ENCODE measurements at regions not wholly inside any gene's neighbourhood (a gene's known extent, or its start where the extent isn't known, plus 50 kb on each side); places are given as distances from the start of the nearest gene placed in this dataset.

- Mint-ChIP-seq H3K4me1 (ENCODE audit: low read depth) (peaks cover 3% of the 10 kb centered on the region), H3K36me3 (ENCODE audit: insufficient read depth) (no peaks in the 10 kb centered on the region), H3K9me3 (ENCODE audit: low read depth) (no peaks in the 10 kb centered on the region), H3K27me3 (peaks cover 38% of the 10 kb centered on the region), H3K27ac (peak overlapping the region; percentile 29), H3K4me3 (ENCODE audit: low read depth) (no peak overlapping the region)
- no peak for TF ChIP-seq CTCF (IDR thresholded peaks at IDR 0.05; ENCODE audit: unreplicated experiment)
- DNase-seq (ENCODE audit: low spot score, unreplicated experiment): no peak
These were observed 305.4 kb upstream of the HS6ST1 start for GRCh38 chr2:128623776-128624761.

GRCh38 chr2:128624956-128625355, 306.3 kb upstream of the HS6ST1 start:
- Mint-ChIP-seq H3K27me3 (peaks cover 45% of the 10 kb centered on the region), H3K36me3 (ENCODE audit: insufficient read depth) (no peaks in the 10 kb centered on the region), H3K4me3 (ENCODE audit: low read depth) (no peak overlapping the region), H3K4me1 (ENCODE audit: low read depth) (peaks cover 3% of the 10 kb centered on the region), H3K27ac (peak overlapping the region; percentile 29), H3K9me3 (ENCODE audit: low read depth) (no peaks in the 10 kb centered on the region)
- DNase-seq (ENCODE audit: low spot score, unreplicated experiment): no peak
- no peak for TF ChIP-seq CTCF (IDR thresholded peaks at IDR 0.05; ENCODE audit: unreplicated experiment)

DNA sequence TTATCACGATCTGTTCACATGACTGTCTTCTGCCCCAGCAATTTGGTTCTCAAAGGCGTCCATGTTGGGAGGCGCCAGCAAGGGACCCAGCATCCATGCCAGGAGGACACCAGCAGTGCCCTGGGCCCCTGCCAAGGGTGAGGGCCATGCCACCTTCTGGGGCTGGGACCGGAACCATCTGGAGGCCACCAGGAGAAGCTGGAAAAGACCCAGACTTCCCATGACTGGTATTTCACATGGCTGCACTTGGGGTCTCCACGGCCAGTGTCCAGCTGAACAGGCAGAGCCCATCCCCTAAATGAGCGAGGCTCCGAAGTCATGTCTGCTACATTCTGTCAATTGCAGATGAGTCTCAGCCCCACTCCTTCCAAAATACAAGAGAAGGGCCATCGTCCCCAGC, 306.8 kb upstream of the HS6ST1 start:
- H3K9me3 Mint-ChIP-seq (ENCODE audit: low read depth): no peaks in the 10 kb centered on the region
- H3K4me1 Mint-ChIP-seq (ENCODE audit: low read depth): peaks cover 3% of the 10 kb centered on the region
- H3K4me3 Mint-ChIP-seq (ENCODE audit: low read depth): no peak overlapping the region
- no peaks in the 10 kb centered on the region for H3K36me3 Mint-ChIP-seq (ENCODE audit: insufficient read depth)
- peaks cover 45% of the 10 kb centered on the region for H3K27me3 Mint-ChIP-seq
- H3K27ac Mint-ChIP-seq: no peak overlapping the region
- no peak for DNase-seq (ENCODE audit: low spot score, unreplicated experiment)
- TF ChIP-seq CTCF (IDR thresholded peaks at IDR 0.05; ENCODE audit: unreplicated experiment): no peak

DNA sequence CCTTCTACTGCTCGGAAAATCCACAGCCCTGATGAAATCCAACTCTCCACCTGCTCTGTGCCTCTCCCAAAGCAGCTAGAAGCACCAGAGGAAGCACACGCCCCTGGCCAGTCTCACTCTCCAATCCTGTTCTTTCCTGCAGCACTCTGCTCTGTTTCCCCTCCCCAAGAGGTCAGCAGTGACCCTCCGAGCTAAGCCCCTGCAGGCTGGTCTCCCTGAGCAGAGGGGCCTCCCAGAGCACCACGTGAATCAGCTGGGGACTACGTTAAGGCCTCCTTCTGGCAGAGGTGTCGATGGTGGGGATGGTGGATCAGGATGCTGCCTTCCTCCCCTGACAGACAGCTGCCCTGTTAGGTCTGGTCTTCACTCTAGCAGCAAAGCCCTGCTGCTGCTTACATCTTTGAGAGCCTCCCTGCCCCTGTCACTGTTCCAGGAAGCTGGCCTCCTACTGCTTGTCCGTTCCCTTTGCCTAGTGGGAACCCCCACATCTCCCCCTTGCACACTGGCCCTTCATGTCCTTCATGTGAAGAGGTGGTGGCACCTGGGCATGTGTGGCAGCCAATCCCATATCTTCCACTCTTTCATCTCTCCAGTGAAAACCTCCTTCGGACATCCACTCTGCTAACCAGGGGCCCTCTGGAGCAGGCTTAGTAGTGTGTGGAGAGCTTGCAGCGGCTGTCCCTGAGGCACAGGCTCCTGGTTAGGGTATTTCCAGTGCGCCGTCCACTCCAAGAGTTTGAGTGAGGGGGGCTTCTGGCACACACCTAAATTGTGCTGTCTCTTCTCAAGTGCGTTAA, 307.5 kb upstream of the HS6ST1 start:
- H3K27me3 Mint-ChIP-seq: peaks cover 48% of the 10 kb centered on the region
- no peak for TF ChIP-seq CTCF (IDR thresholded peaks at IDR 0.05; ENCODE audit: unreplicated experiment)
- peaks cover 3% of the 10 kb centered on the region for H3K4me1 Mint-ChIP-seq (ENCODE audit: low read depth)
- H3K36me3 Mint-ChIP-seq (ENCODE audit: insufficient read depth): no peaks in the 10 kb centered on the region
- no peaks in the 10 kb centered on the region for H3K9me3 Mint-ChIP-seq (ENCODE audit: low read depth)
- DNase-seq (ENCODE audit: low spot score, unreplicated experiment): no peak
- H3K27ac Mint-ChIP-seq: no peak overlapping the region
- no peak overlapping the region for H3K4me3 Mint-ChIP-seq (ENCODE audit: low read depth)

DNA sequence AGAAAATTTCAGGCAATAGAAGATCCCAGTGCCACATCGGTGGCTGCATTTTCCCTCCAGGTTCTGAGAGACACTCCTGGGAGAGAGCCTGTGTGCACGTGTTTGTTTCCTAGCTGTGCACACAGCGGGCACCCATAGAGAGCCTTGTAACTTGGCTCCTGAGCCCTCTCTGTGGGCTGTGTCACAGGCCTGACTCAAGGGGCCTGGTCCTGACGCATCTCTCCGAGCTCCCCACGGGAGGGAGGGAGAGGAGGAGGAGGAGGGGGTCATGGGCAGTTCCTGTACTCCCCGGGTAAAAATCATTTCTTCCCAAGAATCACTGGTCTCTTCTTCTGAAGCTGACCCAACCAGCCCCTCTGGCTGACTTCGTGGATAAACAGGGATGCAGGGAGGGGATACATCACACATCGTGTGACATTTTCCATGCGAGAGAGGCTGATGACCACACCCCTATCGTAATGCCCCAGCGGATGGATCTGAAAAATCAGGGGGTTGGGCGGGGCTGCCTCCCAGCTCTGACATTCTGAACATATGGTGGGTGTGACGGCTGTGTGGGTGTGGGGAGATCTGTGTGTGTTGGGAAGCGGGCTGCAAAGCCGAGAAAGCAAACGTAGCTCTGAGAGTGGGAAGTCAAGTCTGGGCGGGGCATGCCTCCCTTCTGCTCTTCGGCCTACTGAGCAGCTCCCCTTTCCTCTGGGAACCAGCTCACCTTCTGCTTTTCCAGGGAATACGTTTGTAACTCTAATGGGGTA, 308.3 kb upstream of the HS6ST1 start:
- Mint-ChIP-seq H3K27me3 (peaks cover 54% of the 10 kb centered on the region), H3K4me1 (ENCODE audit: low read depth) (peaks cover 3% of the 10 kb centered on the region), H3K4me3 (ENCODE audit: low read depth) (no peak overlapping the region), H3K36me3 (ENCODE audit: insufficient read depth) (no peaks in the 10 kb centered on the region), H3K9me3 (ENCODE audit: low read depth) (no peaks in the 10 kb centered on the region), H3K27ac (no peak overlapping the region)
- TF ChIP-seq CTCF (IDR thresholded peaks at IDR 0.05; ENCODE audit: unreplicated experiment): no peak
- no peak for DNase-seq (ENCODE audit: low spot score, unreplicated experiment)
